ENCODE measurements at regions not wholly inside any gene's neighbourhood (a gene's known extent, or its start where the extent isn't known, plus 50 kb on each side); places are given as distances from the start of the nearest gene placed in this dataset.
A peak's percentile ranks its signal among the peaks of the same experiment; 100 is the strongest.

GRCh38 chr11:45472716-45473317 lies 186.7 kb upstream of the SYT13 start:
- Histone ChIP-seq H3K36me3 (ENCODE audit: insufficient read depth, low read length) (no peaks in the 10 kb centered on the region), H3K4me1 (ENCODE audit: insufficient read depth, low read length) (no peaks in the 10 kb centered on the region), H3K27ac (ENCODE audit: low read depth, low read length) (no peak overlapping the region), H3K9me3 (ENCODE audit: low read length) (no peaks in the 10 kb centered on the region), H3K4me3 (ENCODE audit: low read length) (no peak overlapping the region), H3K27me3 (ENCODE audit: insufficient read depth, low read length, poor library complexity, severe bottlenecking) (no peaks in the 10 kb centered on the region)
- Mint-ChIP-seq H3K4me1 (no peaks in the 10 kb centered on the region), H3K27me3 (peaks cover 3 to 10% of the 10 kb centered on the region in 2 donors), H3K4me3 (no peak overlapping the region), H3K27ac (no peak overlapping the region), H3K9me3 (no peaks in the 10 kb centered on the region), H3K36me3 (no peaks in the 10 kb centered on the region)
- DNase-seq: no peak
- POLR2A ChIA-PET: no interaction called here
- CTCF ChIA-PET: no interaction called here

DNA sequence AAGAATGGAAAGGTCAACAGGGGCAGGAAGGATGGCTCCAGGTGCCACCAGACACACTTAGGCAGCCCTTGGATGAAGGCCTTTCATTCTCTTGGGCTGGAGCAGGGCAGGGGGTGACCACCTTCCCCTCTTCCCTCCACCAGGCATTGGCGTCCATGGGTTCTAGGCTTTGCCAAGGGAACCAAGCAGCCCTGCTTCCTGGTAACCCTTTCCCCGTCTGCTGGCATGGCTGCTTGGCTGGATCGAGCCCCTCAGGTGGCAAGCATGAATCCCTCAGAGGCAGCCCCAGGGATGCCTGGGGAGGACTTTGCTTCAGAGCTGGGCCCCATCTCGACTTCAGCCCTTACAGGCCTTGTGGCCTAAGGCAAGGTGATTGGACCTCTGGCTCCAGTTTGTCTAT lies 185.1 kb upstream of the SYT13 start:
- Mint-ChIP-seq H3K9me3 (no peaks in the 10 kb centered on the region), H3K4me1 (no peaks in the 10 kb centered on the region), H3K4me3 (no peak overlapping the region), H3K27me3 (peaks cover 0 to 10% of the 10 kb centered on the region in 2 donors), H3K36me3 (no peaks in the 10 kb centered on the region), H3K27ac (no peak overlapping the region)
- Histone ChIP-seq H3K4me3 (ENCODE audit: low read length) (no peak overlapping the region), H3K9me3 (ENCODE audit: low read length) (no peaks in the 10 kb centered on the region), H3K27ac (ENCODE audit: low read depth, low read length) (no peak overlapping the region), H3K4me1 (ENCODE audit: insufficient read depth, low read length) (no peaks in the 10 kb centered on the region), H3K27me3 (ENCODE audit: insufficient read depth, low read length, poor library complexity, severe bottlenecking) (no peaks in the 10 kb centered on the region), H3K36me3 (ENCODE audit: insufficient read depth, low read length) (no peaks in the 10 kb centered on the region)
- POLR2A ChIA-PET: no interaction called here
- no peak for DNase-seq
- CTCF ChIA-PET: no interaction called here

DNA sequence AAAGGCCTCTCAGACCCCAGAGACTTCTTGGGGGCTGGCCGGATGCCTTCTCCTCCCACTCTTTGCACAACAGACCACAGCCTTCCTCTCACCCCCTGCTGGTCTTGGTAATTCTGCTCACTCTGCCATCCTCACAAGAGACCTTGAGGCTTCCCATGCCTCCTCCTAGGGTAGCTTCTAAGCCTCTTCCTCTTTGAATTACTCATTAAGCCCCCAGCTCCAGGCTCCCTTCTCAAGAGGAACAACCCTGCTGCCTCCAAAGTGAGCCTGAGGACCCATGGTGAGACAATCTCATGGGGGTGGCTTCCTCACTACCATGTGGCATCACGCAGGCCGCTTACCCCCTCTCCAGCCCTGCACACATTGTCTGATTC lies 184.6 kb upstream of the SYT13 start:
- no peaks in the 10 kb centered on the region for H3K36me3 Mint-ChIP-seq
- Histone ChIP-seq H3K27me3 (ENCODE audit: insufficient read depth, low read length, poor library complexity, severe bottlenecking) (no peaks in the 10 kb centered on the region), H3K36me3 (ENCODE audit: insufficient read depth, low read length) (no peaks in the 10 kb centered on the region), H3K4me3 (ENCODE audit: low read length) (no peak overlapping the region), H3K9me3 (ENCODE audit: low read length) (no peaks in the 10 kb centered on the region), H3K4me1 (ENCODE audit: insufficient read depth, low read length) (no peaks in the 10 kb centered on the region), H3K27ac (ENCODE audit: low read depth, low read length) (no peak overlapping the region)
- no peak overlapping the region for H3K4me3 Mint-ChIP-seq
- no peak for DNase-seq
- CTCF ChIA-PET: no interaction called here
- no peaks in the 10 kb centered on the region for H3K9me3 Mint-ChIP-seq
- H3K27ac Mint-ChIP-seq: no peak overlapping the region
- H3K27me3 Mint-ChIP-seq: peaks cover 0 to 10% of the 10 kb centered on the region in 2 donors
- H3K4me1 Mint-ChIP-seq: no peaks in the 10 kb centered on the region
- POLR2A ChIA-PET: no interaction called here

GRCh38 chr11:45470151-45470793 lies 184.1 kb upstream of the SYT13 start:
- ChIA-PET POLR2A (no interaction called here), CTCF (no interaction called here)
- H3K9me3 Mint-ChIP-seq: no peaks in the 10 kb centered on the region
- no peaks in the 10 kb centered on the region for H3K27me3 ChIP-seq (ENCODE audit: insufficient read depth, low read length, poor library complexity, severe bottlenecking)
- no peaks in the 10 kb centered on the region for H3K4me1 Mint-ChIP-seq
- H3K9me3 ChIP-seq (ENCODE audit: low read length): no peaks in the 10 kb centered on the region
- H3K36me3 Mint-ChIP-seq: no peaks in the 10 kb centered on the region
- H3K4me3 ChIP-seq (ENCODE audit: low read length): no peak overlapping the region
- H3K27me3 Mint-ChIP-seq: peaks cover 0 to 10% of the 10 kb centered on the region in 2 donors
- H3K27ac Mint-ChIP-seq: no peak overlapping the region
- no peak overlapping the region for H3K4me3 Mint-ChIP-seq
- H3K36me3 ChIP-seq (ENCODE audit: insufficient read depth, low read length): no peaks in the 10 kb centered on the region
- no peaks in the 10 kb centered on the region for H3K4me1 ChIP-seq (ENCODE audit: insufficient read depth, low read length)
- no peak overlapping the region for H3K27ac ChIP-seq (ENCODE audit: low read depth, low read length)
- no peak for DNase-seq

GRCh38 chr11:45468267-45468856 lies 182.2 kb upstream of the SYT13 start:
- peaks cover 0 to 5% of the 10 kb centered on the region in 2 donors for H3K27me3 Mint-ChIP-seq
- ChIA-PET POLR2A (no interaction called here), CTCF (no interaction called here)
- no peak overlapping the region for H3K27ac Mint-ChIP-seq
- Histone ChIP-seq H3K9me3 (ENCODE audit: low read length) (no peaks in the 10 kb centered on the region), H3K27ac (ENCODE audit: low read depth, low read length) (no peak overlapping the region), H3K36me3 (ENCODE audit: insufficient read depth, low read length) (no peaks in the 10 kb centered on the region), H3K27me3 (ENCODE audit: insufficient read depth, low read length, poor library complexity, severe bottlenecking) (no peaks in the 10 kb centered on the region), H3K4me1 (ENCODE audit: insufficient read depth, low read length) (no peaks in the 10 kb centered on the region), H3K4me3 (ENCODE audit: low read length) (no peak overlapping the region)
- H3K36me3 Mint-ChIP-seq: no peaks in the 10 kb centered on the region
- no peaks in the 10 kb centered on the region for H3K4me1 Mint-ChIP-seq
- H3K4me3 Mint-ChIP-seq: no peak overlapping the region
- no peaks in the 10 kb centered on the region for H3K9me3 Mint-ChIP-seq
- DNase-seq: no peak

- ChIA-PET POLR2A (no interaction called here), CTCF (no interaction called here)
- no peaks in the 10 kb centered on the region for H3K36me3 Mint-ChIP-seq
- no peak for DNase-seq
- H3K27me3 Mint-ChIP-seq: peaks cover 0 to 2% of the 10 kb centered on the region in 2 donors
- no peak overlapping the region for H3K4me3 Mint-ChIP-seq
- no peak overlapping the region for H3K4me3 ChIP-seq (ENCODE audit: low read length)
- H3K36me3 ChIP-seq (ENCODE audit: insufficient read depth, low read length): no peaks in the 10 kb centered on the region
- no peak overlapping the region for H3K27ac ChIP-seq (ENCODE audit: low read depth, low read length)
- H3K4me1 ChIP-seq (ENCODE audit: insufficient read depth, low read length): no peaks in the 10 kb centered on the region
- peak overlapping the region in 1 of 8 donors; percentile 40 for H3K27ac Mint-ChIP-seq
- H3K27me3 ChIP-seq (ENCODE audit: insufficient read depth, low read length, poor library complexity, severe bottlenecking): no peaks in the 10 kb centered on the region
- no peaks in the 10 kb centered on the region for H3K9me3 ChIP-seq (ENCODE audit: low read length)
- H3K4me1 Mint-ChIP-seq: no peaks in the 10 kb centered on the region
- no peaks in the 10 kb centered on the region for H3K9me3 Mint-ChIP-seq
Observed at GRCh38 chr11:45463541-45463940, 177.4 kb upstream of the SYT13 start.

DNA sequence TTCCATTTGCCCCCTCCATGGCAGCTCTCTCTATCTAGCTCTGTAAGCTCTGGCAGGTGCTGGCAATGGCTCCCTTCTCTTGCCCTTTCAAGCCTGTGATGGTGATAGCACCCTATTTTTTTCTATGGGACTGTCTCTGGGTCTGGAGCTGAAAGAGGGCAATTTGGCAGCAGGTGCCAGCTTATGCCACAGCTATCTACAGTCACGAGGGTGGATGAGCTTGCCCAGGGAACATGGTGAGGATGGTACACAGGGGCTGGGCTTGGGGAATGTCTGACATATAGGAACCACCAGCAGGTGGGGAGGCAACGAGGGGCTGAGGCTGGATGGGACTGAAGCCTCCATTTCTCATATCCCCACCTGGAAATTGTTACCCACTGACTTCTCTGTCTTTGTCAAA lies 175.4 kb upstream of the SYT13 start:
- Histone ChIP-seq H3K4me3 (ENCODE audit: low read length) (no peak overlapping the region), H3K27ac (ENCODE audit: low read depth, low read length) (no peak overlapping the region), H3K36me3 (ENCODE audit: insufficient read depth, low read length) (no peaks in the 10 kb centered on the region), H3K4me1 (ENCODE audit: insufficient read depth, low read length) (no peaks in the 10 kb centered on the region), H3K27me3 (ENCODE audit: insufficient read depth, low read length, poor library complexity, severe bottlenecking) (no peaks in the 10 kb centered on the region), H3K9me3 (ENCODE audit: low read length) (no peaks in the 10 kb centered on the region)
- no peaks in the 10 kb centered on the region for H3K9me3 Mint-ChIP-seq
- peaks cover 3 to 10% of the 10 kb centered on the region in 2 donors for H3K27me3 Mint-ChIP-seq
- ChIA-PET POLR2A (no interaction called here), CTCF (no interaction called here)
- no peaks in the 10 kb centered on the region for H3K4me1 Mint-ChIP-seq
- no peak overlapping the region for H3K27ac Mint-ChIP-seq
- no peak overlapping the region for H3K4me3 Mint-ChIP-seq
- DNase-seq: no peak
- H3K36me3 Mint-ChIP-seq: no peaks in the 10 kb centered on the region

DNA sequence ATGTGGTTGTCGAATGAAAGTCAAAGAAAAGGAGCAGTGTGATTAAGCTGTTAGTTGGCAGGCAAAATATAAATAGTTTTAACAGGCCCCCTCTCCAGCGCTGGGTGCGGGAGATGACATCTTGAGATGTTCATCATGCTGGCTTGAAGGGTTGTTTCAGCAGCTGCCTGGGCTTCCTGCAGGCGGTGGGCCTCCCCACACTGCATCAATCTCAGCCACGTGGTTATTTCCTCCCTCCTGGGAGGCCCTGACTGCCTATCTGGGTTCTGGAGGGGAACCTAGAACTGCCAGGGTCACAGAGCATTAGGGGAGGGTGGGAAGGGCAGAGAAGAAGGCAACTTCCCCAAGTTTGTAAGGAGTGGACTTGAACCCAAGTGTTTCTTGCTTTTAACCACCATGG lies 173.3 kb upstream of the SYT13 start:
- DNase-seq: no peak
- POLR2A ChIA-PET: no interaction called here
- H3K27ac ChIP-seq (ENCODE audit: low read depth, low read length): no peak overlapping the region
- H3K9me3 ChIP-seq (ENCODE audit: low read length): no peaks in the 10 kb centered on the region
- no peaks in the 10 kb centered on the region for H3K27me3 ChIP-seq (ENCODE audit: insufficient read depth, low read length, poor library complexity, severe bottlenecking)
- H3K36me3 Mint-ChIP-seq: no peaks in the 10 kb centered on the region
- H3K27me3 Mint-ChIP-seq: peaks cover 7 to 15% of the 10 kb centered on the region in 2 donors
- no peaks in the 10 kb centered on the region for H3K4me1 ChIP-seq (ENCODE audit: insufficient read depth, low read length)
- CTCF ChIA-PET: no interaction called here
- H3K36me3 ChIP-seq (ENCODE audit: insufficient read depth, low read length): no peaks in the 10 kb centered on the region
- no peak overlapping the region for H3K4me3 Mint-ChIP-seq
- no peaks in the 10 kb centered on the region for H3K4me1 Mint-ChIP-seq
- no peak overlapping the region for H3K4me3 ChIP-seq (ENCODE audit: low read length)
- H3K27ac Mint-ChIP-seq: no peak overlapping the region
- H3K9me3 Mint-ChIP-seq: no peaks in the 10 kb centered on the region

Measured in CD8-positive, alpha-beta memory T cell (primary cell).